ENCODE measurements at regions not wholly inside any gene's neighbourhood (a gene's known extent, or its start where the extent isn't known, plus 50 kb on each side); places are given as distances from the start of the nearest gene placed in this dataset.

- TF ChIP-seq E2F4 (CRISPR knock-in tag; IDR thresholded peaks at IDR 0.05; ENCODE audit: low read depth): no peak
- no peak for TF ChIP-seq POLR2H (tag; IDR thresholded peaks at IDR 0.05; ENCODE audit: low read depth)
- no peak for TF ChIP-seq HDAC6 (IDR thresholded peaks at IDR 0.05; ENCODE audit: low read depth, low read length)
- TF ChIP-seq ZBTB7A (IDR thresholded peaks at IDR 0.05; ENCODE audit: borderline replicate concordance, control insufficient read depth, low read depth, low read length): no peak
- no peak for TF ChIP-seq ZNF696 (CRISPR knock-in tag; conservative IDR thresholded peaks at IDR 0.05)
- no peak for TF ChIP-seq SREBF1 (IDR thresholded peaks at IDR 0.05; ENCODE audit: borderline replicate concordance, low read depth, low read length)
- no peak for TF ChIP-seq NUFIP1 (IDR thresholded peaks at IDR 0.05; ENCODE audit: partially characterized antibody)
Observed at GRCh38 chr15:70477750-70478250, 285.6 kb downstream of the UACA start.
